ENCODE measurements at regions not wholly inside any gene's neighbourhood (a gene's known extent, or its start where the extent isn't known, plus 50 kb on each side); places are given as distances from the start of the nearest gene placed in this dataset.

DNA sequence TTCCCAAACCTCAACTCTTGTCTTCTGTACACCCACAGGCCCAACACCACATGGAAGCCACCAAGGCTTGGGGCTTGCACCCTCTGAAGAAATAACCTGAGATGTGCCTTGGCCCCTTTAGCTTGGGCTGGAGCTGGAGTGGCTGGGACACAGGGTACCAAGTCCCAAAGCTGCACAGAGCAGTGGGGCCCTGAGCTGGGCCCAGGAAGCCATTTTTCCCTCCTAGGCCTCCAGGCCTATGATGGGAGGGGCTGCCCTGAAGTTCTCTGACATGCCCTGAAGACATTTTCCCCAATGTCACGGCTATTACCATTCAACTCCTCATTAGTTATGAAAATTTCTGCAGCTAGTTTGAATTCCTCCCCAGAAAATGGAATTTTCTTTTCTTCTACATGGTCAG, 163.2 kb upstream of the ARID1B start:
- TF ChIP-seq, protein P1, sequence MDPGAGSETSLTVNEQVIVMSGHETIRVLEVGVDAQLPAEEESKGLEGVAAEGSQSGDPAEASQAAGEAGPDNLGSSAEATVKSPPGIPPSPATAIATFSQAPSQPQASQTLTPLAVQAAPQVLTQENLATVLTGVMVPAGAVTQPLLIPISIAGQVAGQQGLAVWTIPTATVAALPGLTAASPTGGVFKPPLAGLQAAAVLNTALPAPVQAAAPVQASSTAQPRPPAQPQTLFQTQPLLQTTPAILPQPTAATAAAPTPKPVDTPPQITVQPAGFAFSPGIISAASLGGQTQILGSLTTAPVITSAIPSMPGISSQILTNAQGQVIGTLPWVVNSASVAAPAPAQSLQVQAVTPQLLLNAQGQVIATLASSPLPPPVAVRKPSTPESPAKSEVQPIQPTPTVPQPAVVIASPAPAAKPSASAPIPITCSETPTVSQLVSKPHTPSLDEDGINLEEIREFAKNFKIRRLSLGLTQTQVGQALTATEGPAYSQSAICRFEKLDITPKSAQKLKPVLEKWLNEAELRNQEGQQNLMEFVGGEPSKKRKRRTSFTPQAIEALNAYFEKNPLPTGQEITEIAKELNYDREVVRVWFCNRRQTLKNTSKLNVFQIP (CRISPR knock-in tag; IDR thresholded peaks at IDR 0.05; ENCODE audit: borderline replicate concordance, low read depth): no peak
- no peak for TF ChIP-seq ZFP3 (CRISPR knock-in tag; IDR thresholded peaks at IDR 0.05)
